Panc1 (cell line): ENCODE measurements at regions not wholly inside any gene's neighbourhood (a gene's known extent, or its start where the extent isn't known, plus 50 kb on each side); places are given as distances from the start of the nearest gene placed in this dataset.

Source experiments
- ATAC-seq: fragments of 200-7000 bp; cut with Tn5 transposase; 2 replicates; pipeline ENCODE4 v1.9.1; 2020; ENCODE audit warnings: mild to moderate bottlenecking, moderate library complexity
- BruUV-seq: library from RNA; stranded (reverse); fragments of 400-500 nt; replicated peaks from 2 replicates; lab custom pipeline; 2021; lab: Mats Ljungman, UMichigan
- CTCF ChIA-PET: fragments of 300-600 bp; sonication (Branson Sonifier 250); formaldehyde crosslinking; loops from one replicate; lab custom pipeline; 2022; ENCODE audit warnings: antibody characterized with exemption; lab: Charles Lee
- POLR2A ChIA-PET: fragments of 300-600 bp; sonication (Branson Sonifier 250); formaldehyde crosslinking; loops from one replicate; lab custom pipeline; 2022; ENCODE audit warnings: antibody characterized with exemption; lab: Charles Lee
- DNase-seq: peaks from one replicate; pipeline ENCODE4 v3.0.0-alpha.2; 2010; ENCODE audit warnings: low read depth, low spot score
- H3K27ac ChIP-seq: 2 replicates; pipeline ENCODE4 v1.5.1; 2011; ENCODE audit warnings: mild to moderate bottlenecking, low read length, inconsistent platforms
- H3K27me3 ChIP-seq: fragments of 200-500 bp; sonication (Bioruptor generic); 2 replicates; pipeline ENCODE4 v1.6.0; 2014; ENCODE audit warnings: low read length, inconsistent platforms; ENCODE audit not compliant: control insufficient read depth, insufficient read depth
- H3K36me3 ChIP-seq: fragments of 200-500 bp; sonication (Bioruptor generic); 2 replicates; pipeline ENCODE4 v1.5.1; 2014; ENCODE audit warnings: inconsistent platforms, mild to moderate bottlenecking, low read length, moderate library complexity; ENCODE audit not compliant: control insufficient read depth, insufficient read depth
- H3K4me1 ChIP-seq: 2 replicates; pipeline ENCODE4 v1.5.1; 2011; ENCODE audit warnings: inconsistent platforms, mild to moderate bottlenecking, low read length, moderate library complexity; ENCODE audit not compliant: control insufficient read depth, insufficient read depth
- H3K4me3 ChIP-seq, 2 experiments: 2 replicates each; pipeline ENCODE4 v1.5.1; 2011 to 2012; ENCODE audit warnings: low read depth in 2 of 2, low read length in 2 of 2, mild to moderate bottlenecking in 2 of 2, inconsistent platforms in 1 of 2, moderate library complexity in 1 of 2
- H3K9me3 ChIP-seq: fragments of 200-500 bp; sonication (Bioruptor generic); 2 replicates; pipeline ENCODE4 v1.5.1; 2014; ENCODE audit warnings: low read depth, mild to moderate bottlenecking, inconsistent platforms, low read length, moderate library complexity; ENCODE audit not compliant: control insufficient read depth, insufficient read depth
- CTCF ChIP-seq: fragments of 450-650 bp; IDR thresholded peaks from 2 replicates; pipeline ENCODE4 v1.5.1; 2017; ENCODE audit warnings: mild to moderate bottlenecking
- POLR2AphosphoS5 ChIP-seq: IDR thresholded peaks from 2 replicates; pipeline ENCODE4 v1.6.1; 2012; ENCODE audit warnings: mild to moderate bottlenecking, low read depth, low read length, moderate library complexity
- SIN3A ChIP-seq: IDR thresholded peaks from 2 replicates; pipeline ENCODE4 v1.6.1; 2012; ENCODE audit warnings: low read depth, mild to moderate bottlenecking, low read length, moderate library complexity, borderline replicate concordance; ENCODE audit not compliant: insufficient read depth
- TCF7L2 ChIP-seq: IDR thresholded peaks from 2 replicates; pipeline ENCODE4 v1.6.1; 2011; ENCODE audit warnings: mild to moderate bottlenecking, low read depth, low read length, inconsistent platforms
- in situ Hi-C: cut with HindIII; loops from 2 replicates; pipeline ENCODE4 v1.10.0; 2016; ENCODE audit warnings: low sequenced_read_pairs, low pct_unique_long_range_greater_than_20kb
- intact Hi-C: fragments of 100-400 bp; cut with micrococcal nuclease; formaldehyde crosslinking; loops from one replicate; pipeline ENCODE4 v1.10.0; 2022; ENCODE audit not compliant: unreplicated experiment
- TF ChIP-seq, protein P1 (sequence below), 2 experiments: IDR thresholded peaks; 2 replicates each; pipeline ENCODE4 v1.6.1; 2011 to 2012; ENCODE audit warnings: low read depth in 2 of 2, control low read depth in 1 of 2, low read length in 1 of 2, mild to moderate bottlenecking in 1 of 2, moderate library complexity in 1 of 2; ENCODE audit not compliant: insufficient read depth in 1 of 2

DNA sequence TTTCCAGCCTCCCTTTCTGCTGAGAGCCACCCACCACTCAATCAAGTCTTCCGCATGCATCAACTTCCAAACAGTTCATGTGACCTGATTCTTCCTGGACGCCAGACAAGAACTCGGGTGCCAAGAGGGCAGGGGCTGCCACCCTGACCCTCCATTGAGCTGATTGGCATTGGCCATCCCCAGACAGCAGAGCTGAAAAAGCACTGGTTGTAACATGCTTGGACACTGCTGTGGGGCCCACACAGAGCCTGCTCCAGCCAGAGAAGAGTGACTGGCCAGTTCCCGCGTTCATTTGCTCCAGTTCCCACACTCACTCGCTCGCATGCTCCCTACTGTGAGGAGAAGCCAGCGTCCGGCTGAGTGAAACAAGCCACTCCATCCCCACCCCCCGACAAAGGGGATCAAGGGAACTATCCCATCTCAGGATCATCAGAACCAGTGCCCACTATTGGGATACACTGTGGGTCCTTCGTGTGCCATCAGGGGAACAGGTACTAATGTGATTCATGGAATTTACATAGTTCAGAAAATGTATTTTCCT lies 420.3 kb downstream of the NPHP4 start:
- POLR2A ChIA-PET = no interaction called here
- CTCF ChIA-PET = no interaction called here
- BruUV-seq = no TSS peak
- H3K36me3 ChIP-seq = no peaks in the 10 kb centered on the region
- no peaks in the 10 kb centered on the region for H3K4me1 ChIP-seq
- in situ Hi-C loops = no loop called here
- TF ChIP-seq, protein P1, sequence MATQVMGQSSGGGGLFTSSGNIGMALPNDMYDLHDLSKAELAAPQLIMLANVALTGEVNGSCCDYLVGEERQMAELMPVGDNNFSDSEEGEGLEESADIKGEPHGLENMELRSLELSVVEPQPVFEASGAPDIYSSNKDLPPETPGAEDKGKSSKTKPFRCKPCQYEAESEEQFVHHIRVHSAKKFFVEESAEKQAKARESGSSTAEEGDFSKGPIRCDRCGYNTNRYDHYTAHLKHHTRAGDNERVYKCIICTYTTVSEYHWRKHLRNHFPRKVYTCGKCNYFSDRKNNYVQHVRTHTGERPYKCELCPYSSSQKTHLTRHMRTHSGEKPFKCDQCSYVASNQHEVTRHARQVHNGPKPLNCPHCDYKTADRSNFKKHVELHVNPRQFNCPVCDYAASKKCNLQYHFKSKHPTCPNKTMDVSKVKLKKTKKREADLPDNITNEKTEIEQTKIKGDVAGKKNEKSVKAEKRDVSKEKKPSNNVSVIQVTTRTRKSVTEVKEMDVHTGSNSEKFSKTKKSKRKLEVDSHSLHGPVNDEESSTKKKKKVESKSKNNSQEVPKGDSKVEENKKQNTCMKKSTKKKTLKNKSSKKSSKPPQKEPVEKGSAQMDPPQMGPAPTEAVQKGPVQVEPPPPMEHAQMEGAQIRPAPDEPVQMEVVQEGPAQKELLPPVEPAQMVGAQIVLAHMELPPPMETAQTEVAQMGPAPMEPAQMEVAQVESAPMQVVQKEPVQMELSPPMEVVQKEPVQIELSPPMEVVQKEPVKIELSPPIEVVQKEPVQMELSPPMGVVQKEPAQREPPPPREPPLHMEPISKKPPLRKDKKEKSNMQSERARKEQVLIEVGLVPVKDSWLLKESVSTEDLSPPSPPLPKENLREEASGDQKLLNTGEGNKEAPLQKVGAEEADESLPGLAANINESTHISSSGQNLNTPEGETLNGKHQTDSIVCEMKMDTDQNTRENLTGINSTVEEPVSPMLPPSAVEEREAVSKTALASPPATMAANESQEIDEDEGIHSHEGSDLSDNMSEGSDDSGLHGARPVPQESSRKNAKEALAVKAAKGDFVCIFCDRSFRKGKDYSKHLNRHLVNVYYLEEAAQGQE (IDR thresholded peaks at IDR 0.05; ENCODE audit: insufficient read depth in 1 of 2, low read depth in 2 of 2, low read length in 1 of 2) = no peak
- no peak for TF ChIP-seq POLR2AphosphoS5
- TF ChIP-seq CTCF = no peak
- no peak for TF ChIP-seq SIN3A
- TF ChIP-seq TCF7L2 = no peak
- no peaks in the 10 kb centered on the region for H3K27me3 ChIP-seq
- no peak overlapping the region for H3K27ac ChIP-seq
- ATAC-seq = no peak
- H3K4me3 ChIP-seq = no peak overlapping the region
- intact Hi-C loops = no loop called here
- H3K9me3 ChIP-seq = peaks cover 14% of the 10 kb centered on the region; the same call in 1 of the 2 replicates
- DNase-seq = no peak

GRCh38 chr1:5571438-5571837 lies 420.8 kb downstream of the NPHP4 start:
- BruUV-seq = no TSS peak
- DNase-seq (no peak), ATAC-seq (no peak)
- H3K4me3 ChIP-seq = no peak overlapping the region
- intact Hi-C loops = no loop called here
- no peak overlapping the region for H3K27ac ChIP-seq
- in situ Hi-C loops = no loop called here
- H3K4me1 ChIP-seq = no peaks in the 10 kb centered on the region
- no peaks in the 10 kb centered on the region for H3K36me3 ChIP-seq
- H3K27me3 ChIP-seq = no peaks in the 10 kb centered on the region
- TF ChIP-seq SIN3A = no peak
- TF ChIP-seq, protein P1 (IDR thresholded peaks at IDR 0.05; ENCODE audit: insufficient read depth in 1 of 2, low read depth in 2 of 2, low read length in 1 of 2) = no peak
- no peak for TF ChIP-seq POLR2AphosphoS5
- TF ChIP-seq TCF7L2 = no peak
- TF ChIP-seq CTCF = no peak
- POLR2A ChIA-PET = no interaction called here
- CTCF ChIA-PET = no interaction called here
- H3K9me3 ChIP-seq = peaks cover 14% of the 10 kb centered on the region; the same call in 1 of the 2 replicates
